ENCODE measurements at regions not wholly inside any gene's neighbourhood (a gene's known extent, or its start where the extent isn't known, plus 50 kb on each side); places are given as distances from the start of the nearest gene placed in this dataset.
"Not testable (repeated sequence)": the region's sequence is repeated elsewhere in the genome, so short reads cannot be mapped to it uniquely, and the experiment has no call there.

DNA sequence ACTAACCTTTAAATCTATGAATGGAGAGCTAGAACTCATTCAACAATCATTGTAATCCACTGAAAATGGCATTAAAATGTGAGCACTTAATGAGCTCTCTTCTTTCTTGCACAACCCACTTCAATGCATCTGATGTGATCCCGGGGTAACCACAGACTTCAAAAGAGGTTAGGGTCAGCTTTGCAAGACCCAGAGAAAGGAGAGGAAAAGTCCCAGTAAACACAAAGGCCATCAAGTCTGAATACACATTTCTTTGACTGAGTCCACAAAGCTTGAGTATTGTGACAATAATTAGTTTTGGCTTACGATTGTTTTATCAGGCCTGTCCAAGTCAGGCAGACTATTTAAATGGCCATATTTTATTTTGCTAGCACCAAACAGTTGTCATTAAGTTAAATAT is 148.8 kb upstream of the ZNF608 start:
- no peak for DNase-seq

DNA sequence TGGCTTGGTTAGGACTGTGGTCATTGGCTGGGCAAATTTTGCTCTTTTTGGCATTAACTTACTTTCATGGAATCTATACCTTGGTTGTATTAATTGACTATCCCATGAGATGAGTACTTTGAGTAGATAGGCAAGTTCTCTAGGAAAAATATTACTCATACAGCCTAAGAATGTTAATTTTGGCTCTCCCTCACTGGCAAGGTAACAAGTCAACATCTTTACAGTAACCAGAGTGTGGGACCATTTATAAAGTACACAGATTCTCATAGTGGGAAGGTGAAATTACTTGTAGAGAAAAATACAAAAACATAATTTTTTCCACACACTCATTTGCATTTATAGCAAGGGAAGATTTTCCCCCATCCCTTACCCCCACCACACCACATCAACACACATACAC is 154.6 kb upstream of the ZNF608 start:
- no peak for DNase-seq

DNA sequence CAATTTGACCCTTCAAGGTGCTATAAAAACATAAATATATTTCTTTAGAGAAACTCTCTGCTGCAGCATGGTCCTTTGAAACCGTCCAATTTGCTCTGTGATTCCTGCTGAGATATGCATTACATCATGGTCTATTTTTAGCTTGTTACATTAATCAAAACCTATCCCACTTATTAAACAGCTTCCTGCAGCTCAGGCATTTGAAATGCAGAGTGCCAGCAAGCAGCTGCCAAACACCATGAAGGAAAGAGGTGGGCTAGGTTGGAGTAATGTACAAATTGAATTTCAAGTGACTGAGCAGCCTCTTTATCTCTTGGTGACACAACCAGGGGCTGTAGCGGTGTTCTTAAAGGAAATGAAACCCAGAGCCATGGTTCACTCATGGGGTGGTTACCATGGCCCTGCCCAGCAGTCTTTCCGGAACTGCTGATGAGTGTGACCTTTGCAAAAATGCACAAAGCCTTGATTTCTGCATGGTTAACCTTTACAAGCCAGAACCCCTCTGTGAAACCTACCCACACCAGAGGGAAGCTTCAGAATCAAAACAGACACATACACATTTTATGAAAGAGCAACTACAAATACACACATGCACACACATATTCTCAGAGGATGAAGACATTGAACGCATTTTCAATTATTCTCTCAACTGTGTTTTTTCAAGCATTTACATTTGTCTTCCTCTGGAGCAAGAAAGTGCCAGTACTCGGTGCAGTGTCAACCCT is 155.8 kb upstream of the ZNF608 start:
- no peak for DNase-seq

DNA sequence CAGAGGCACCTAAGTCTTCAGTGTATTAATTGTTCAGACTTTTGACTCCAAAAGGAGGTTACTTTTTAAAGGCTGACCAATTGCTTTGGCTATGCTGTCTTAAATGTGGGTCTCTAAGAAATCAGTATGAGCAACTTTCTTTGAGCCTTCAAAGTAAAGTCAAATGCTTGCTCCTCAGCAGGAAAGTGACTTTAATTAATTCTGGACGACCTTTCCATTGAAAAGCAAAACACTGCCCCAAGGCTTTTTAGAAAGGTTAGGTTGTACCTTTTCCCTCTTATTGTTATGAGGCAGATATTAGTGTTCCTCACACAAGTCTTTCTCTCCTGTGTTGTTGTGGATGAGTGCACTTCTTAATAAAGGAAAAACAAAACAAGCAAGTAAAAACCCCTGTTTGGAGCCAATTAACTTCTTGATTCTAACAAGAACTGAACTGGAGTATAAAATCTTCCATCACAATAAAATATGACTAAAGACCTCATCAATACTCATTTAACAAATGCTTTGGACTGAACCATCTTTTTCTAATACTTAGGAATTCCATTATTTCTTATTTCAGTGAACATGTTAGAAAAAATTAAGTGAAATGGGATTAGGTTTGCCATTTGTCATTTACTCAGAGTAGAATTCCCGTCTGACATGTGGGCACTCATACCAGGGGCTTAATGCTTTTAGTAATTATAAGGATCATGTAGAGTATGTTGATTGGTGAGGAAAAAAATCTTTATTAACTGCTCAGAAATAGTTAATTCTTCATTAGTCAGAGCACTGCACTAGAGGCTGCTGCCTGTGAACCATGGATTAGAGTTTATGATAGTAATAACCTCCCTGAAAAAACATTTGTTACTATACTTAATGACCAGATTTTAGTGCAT is 159.1 kb upstream of the ZNF608 start:
- no peak for DNase-seq

DNA sequence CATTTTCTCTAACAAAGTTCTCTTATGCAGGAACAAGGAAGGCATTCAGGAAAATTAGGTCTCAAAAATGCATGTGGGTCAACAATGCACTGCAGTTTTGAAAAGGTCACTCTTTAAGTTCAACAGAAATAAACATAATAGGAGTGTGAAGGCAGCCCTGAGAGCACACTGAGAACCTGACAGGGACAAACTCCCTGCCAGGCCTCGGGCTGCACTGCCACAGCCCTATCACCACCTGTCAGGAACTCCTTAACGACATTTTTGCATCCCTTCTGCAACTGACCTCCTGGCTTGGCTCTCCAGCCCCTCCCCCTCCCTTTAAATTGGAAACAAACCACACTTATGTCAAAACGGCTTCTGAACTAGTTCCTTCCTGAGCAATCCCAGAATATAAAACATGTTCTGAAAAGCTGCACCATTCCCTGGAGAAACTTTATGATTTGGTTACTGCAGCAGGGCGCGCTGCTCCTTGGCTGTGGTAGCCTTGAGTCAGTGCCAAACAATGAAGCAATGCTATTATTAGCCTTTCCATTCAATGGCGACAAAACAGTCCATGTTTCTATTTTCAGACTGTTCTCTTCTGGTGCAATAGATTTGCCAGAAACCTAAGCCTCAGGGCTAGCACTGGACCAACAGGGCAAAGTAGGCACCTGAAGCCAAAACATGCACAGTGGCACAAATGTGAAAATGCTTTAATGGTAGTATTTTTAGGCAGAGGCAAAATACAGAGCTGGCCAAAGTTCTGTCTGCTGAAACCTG is 160.1 kb upstream of the ZNF608 start:
- DNase-seq: no peak

DNA sequence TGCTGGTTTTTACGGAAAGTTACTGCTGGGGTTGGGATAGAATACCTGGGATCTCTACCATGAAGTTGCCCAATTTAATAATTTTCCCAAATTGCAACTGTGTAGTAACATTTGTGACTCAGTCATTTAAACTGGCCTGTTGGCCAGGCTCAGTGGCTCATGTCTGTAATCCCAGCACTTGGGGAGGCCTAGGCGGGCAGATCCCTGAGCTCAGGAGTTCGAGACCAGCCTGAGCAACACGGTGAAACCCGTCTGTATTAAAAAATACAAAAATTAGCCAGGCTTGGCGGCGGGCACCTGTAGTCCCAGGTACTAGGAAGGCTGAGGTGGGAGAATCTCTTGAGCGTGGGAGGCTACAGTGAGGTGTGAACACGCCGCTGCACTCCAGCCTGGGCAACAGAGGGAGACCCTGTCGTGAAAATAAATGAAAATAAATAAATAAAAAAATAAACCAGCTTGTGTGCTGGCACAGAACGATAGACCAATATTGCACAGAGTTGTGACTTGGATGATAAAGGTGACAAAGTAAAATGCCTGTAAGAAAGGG is 160.7 kb upstream of the ZNF608 start:
- DNase-seq: no peak

DNA sequence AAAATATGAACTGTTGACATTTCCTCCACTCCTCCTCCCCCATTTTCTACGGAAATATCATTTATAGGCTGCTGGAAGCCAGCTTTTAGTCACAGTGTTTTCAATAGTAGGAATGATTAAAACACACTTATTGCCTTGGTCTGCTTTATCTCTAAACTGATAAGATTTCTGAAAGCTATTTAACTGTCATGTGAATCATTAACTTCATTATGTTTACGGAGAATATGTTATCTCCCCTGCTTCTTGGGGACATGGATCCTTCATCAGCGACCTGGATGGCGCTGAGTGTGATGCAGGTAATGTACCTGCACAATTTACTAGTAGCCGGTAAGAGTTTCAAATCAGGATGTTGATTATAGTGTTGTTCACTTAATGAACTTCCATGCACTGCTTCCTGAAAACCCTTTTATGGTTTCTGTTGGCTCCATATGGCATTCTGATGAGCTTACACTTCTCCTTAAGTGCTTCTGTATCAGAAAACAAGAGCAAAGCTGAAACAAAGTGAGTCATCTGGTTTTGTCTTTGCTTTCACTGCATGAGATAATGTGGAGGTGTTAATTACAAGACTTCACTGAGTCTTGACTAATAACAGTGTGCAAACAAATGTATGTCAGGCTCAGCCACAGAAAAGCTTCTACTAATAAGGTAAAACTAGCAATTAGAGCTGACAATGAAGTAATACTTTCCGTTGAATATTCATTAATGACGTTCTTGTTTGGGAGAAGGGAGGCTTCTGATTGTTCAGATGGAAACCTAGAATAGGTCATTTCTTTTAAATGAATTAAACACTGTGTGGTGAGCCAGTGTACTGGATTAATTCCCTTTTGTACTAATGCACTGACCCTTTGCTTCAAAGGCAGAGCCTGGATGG is 162.4 kb upstream of the ZNF608 start:
- no peak for DNase-seq

DNA sequence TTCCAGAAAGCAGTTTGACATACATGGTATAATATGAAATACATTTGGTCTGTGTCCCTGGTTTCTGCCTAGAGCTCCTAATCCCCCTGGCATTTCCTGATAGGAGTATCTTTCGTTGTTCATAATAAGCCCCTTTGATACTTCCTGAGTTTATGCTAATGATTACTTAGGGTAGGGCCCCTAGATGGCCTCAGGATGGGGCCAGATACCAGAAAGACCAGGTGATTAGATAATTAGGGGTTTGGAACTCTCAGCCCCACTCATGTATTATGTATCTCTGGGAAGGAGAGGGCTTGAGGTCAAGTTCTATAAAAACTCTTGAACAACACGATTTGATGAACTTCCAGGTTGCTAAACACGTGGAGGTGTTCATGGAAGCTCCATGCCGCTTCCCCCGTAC is 163.3 kb upstream of the ZNF608 start:
- DNase-seq: no peak

DNA sequence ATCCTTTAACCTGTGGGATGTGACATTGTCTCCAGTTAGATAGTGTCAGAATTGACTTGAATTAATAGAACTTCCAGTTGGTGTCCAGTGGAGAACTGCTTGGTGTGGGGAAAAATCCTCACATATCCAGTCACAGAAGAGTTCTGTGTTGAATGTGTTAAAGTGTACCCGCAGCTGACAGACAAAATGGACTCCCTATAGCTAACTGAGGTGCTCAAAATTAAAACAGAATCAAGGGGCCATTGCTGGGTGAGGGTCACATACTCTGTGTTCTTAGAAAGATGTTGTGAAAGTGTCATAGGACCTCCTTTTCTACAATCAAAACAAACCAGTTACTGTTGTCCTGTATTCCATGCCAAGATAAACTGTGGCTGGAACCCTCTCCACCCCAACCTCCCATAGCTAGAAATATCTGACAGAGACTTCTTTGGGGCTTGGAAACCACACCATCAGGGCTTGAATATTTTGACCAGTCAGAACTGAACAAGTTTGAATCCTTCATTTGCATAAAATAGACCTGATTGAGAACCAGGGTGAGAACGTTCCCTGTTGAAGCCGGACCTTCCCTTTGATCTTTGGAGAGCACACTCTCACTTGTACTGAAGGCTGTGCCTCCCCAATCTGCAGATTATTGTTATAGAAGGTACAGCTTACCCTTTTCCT is 164.0 kb upstream of the ZNF608 start:
- DNase-seq: no peak

DNA sequence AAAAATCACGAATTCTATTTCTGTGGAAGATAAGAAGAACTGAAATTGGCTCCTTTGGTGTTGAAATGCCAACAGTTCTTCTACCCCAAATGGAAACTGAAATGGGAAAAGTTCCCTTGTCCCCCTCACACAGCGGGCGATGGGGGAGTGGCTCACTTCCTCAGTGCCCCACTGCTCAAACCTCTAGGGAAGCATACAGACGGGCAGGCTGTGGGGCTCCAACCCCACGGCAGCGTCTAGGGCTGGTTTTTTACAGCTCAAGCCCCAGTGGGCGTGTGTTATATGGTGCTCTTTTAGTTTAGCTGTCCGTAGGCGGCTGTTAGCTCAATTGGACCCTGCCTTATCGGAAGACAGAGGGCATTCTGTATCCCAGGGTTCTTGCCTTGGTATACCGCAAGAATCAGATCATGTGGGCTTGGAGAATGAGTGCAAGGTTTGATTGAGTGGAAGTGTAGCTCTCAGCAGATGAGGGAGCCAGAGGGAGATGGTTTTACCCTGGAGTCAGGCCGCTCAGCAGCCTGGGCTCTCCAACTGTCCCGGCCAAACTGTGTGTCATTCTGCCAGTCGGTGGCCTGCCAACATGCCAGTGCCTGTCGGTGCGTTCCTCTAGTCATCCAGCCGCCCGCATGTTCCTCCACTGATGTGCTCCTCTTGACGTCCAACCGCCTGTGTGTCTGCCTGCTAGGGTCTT is 166.3 kb upstream of the ZNF608 start:
- DNase-seq: no peak

DNA sequence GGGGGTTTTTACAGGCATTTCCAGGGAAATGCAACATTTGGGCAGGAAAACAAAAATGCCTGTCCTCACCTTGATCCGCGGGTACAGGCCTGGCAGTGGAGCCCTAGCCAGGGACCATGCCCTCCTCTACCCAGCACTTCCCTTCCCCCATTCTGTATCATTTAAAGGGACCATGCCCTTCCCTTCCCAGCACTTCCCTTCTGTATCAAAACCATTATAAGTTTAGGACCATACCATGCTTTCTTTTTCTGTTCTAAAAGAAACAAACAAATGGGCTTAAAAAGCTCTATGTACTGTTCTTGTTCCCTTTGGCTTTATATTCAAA is 166.9 kb upstream of the ZNF608 start:
- no peak for DNase-seq

DNA sequence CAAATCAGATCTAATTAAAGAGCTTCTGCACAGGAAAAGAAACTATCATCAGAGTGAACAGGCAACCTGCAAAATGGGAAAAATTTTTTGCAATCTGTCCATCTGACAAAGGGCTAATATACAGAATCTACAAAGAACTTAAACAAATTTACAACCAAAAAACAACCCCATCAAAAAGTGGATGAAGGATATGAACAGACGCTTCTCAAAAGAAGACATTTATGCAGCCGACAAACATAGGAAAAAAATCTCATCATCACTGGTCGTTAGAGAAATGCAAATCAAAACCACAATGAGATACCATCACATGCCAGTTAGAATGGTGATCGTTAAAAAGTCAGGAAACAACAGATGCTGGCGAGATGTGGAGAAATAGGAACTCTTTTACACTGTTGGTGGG is 169.9 kb upstream of the ZNF608 start:
- not testable (repeated sequence) for DNase-seq

DNA sequence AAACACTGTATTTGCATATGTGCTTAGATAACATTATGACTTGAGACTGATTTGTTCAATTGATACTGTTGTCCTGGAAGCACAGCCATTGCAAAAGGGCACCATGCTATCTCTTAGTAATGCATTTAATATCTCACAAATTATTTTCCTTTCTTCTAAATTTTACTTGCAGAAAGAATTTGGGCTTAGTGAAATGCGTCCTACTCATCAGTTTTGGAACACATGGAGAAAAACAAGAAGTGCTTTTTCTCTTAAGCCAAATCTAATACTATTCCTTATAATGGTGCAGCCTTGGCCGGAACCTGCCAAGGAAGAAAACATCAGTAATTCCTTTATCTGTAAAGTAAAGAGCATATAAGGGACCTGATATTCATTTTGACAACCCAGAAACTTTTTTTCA is 172.2 kb upstream of the ZNF608 start:
- no peak for DNase-seq

DNA sequence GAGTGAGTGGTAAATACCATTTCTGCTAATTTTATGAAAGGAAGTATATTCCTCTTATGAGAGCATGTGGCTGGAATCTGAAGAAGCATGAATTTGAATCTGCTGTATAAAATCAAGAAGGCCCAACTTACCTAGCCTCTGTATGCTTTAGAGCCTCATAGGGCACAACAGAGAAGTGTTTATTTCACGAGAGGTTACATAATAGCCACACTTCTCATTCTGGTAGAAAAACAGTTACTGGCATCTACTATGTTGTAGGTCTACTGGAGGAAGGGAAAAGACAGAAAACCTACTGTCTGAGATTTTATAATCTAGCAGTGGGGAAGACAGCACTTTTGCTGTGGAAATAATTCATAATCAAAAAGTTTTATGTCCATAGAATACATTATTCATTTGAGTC is 172.6 kb upstream of the ZNF608 start:
- no peak for DNase-seq

DNA sequence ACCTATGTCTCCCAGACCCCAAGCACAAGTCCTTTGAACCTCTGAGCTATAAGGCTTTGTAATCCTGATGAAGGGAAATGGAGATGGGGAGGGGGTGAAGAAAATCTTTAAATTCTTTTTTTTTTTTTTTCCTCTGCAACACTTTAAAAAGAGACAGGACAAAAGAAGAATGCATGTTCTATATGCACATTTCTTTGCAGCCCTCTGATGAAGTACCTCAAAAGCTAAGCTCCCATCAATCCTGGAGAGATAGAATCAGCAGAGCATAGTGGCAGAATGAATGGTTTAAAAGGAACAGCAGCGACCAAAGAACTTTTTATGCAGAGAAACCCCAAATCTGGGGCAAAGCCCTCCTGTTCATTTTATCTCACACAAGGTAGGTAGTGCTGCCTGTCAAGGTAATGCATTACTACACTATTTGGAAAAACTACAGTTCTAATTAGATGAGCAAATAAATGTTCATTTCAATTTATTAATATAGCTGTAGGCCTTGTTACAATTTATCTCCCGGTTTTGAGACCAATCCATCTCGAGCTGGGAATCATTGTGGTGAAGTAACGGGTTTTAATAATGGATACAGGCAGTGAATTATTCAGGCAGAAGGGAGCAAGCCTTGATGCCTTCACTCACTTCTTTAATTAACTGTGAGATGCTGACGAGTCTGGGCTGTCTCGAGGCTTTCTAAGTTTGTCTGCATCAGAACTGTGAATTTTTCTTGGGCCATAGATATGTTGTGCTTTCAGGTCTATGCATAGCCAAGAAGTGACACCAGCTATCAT is 173.5 kb upstream of the ZNF608 start:
- DNase-seq: no peak

DNA sequence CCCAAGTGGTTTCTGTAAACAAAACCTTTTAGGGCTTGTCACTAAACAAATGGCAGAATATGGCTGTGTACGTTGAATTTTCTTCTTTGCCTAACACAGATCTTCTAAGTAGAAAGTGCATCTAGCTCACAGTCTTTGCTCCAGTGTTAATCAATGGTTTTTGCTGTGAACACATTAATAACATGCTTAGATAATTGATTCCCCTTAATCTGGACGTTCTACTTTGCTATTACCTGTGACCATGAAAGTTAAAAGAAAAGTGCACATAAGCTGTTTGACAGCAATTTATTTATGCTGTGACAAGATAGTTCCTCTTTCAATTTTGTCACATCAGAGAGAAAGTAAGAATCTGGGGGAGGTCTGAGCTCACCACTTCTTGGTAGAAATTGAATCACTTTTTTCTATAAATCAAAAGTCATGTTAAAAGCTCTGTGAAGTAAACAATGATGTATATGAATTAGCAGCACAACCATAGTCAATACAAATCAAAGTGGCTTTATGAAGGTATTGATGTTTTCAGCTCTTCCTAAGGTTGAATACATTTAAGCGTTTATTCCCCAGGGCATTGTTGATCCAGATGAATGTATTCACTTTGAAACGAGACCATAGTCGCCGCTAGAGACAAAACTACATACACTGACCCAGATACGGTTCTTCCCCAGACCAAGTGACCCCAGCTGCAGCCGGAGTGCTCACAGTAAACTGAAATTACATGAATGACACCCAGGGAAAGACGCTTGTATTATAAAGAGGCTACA is 174.6 kb upstream of the ZNF608 start:
- DNase-seq: no peak

DNA sequence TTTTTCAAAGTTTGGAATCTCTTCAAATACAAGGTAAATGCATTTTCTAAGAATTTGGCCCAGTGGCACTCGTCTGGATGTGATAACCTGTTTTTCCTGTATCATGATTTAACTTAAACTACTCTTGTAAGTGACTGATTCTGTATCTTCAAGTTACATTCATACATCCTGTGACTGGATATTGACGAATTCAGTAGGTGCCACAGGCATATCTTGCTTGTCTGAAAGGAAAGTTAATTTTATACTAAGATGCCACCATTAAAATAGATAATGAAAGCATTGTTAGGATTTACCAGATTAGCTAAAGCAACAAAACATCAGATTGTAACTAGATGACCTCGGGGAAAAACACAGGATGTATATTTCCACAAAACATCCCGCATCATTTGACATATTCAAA is 175.3 kb upstream of the ZNF608 start:
- no peak for DNase-seq

DNA sequence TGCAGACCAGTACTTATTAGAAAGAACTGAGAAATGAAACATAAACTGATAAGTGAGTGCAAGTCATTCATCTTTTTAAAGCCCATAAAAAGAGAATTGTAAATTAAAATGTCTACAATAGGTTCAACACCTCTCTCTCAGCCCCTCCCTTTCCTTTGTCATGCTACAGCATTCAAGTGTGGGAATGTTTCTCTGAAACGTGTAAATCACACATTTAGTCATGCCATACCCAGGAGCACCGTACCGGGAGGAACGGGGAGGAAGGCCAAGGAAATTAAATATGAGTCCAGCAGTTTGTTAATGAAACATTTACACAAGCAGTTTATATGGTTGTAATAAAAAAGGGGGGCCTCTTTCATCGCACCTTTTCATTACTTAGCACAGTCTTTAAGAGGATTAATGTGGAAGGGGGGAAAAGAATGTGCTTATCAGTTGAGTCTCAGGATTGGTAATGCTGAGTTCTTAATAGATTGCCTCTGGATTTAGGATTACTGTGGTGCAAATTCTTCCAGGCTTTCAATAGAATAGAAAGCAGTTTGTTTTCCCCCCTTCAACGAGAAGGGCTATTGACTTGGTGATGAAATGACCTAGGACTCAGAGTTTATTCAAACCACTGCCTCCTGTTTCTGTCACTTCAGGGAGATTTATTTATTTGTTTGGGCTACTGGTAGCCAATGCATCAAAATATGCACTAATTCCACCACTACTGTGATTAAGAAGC is 176.0 kb upstream of the ZNF608 start:
- no peak for DNase-seq

Data from left kidney (tissue), 1 donor.